ENCODE measurements at regions not wholly inside any gene's neighbourhood (a gene's known extent, or its start where the extent isn't known, plus 50 kb on each side); places are given as distances from the start of the nearest gene placed in this dataset.

DNA sequence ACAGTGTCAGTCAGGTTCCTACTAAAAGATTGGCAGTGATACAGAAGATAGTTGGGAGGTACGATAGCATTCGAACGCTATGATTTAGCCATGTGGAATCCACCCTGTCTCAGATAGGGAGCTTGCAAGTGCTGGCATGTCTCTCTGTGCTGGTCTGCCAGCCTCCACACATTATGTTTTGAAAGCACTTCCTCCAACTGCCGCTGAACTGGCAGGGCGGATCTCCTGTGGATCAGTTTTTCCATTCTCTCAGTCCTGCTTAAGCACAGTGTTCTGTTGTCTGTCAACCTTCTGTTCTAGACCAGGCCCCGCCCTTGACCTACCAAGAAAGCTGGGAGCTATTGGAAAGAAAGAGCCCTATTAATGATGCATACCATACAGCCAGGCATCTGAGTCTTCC lies 65.5 kb upstream of the PALMD start:
- TF ChIP-seq CTCF (IDR thresholded peaks at IDR 0.05) (peak in 3 of 6 experiments; percentile 39 to 59 (median 44)), POLR2A (IDR thresholded peaks at IDR 0.05) (no peak)
